ENCODE measurements at regions not wholly inside any gene's neighbourhood (a gene's known extent, or its start where the extent isn't known, plus 50 kb on each side); places are given as distances from the start of the nearest gene placed in this dataset.

- no peaks in the 10 kb centered on the region for H3K27me3 ChIP-seq (ENCODE audit: control insufficient read depth, insufficient read depth, low read length)
- H3K4me3 ChIP-seq (ENCODE audit: insufficient read depth, low read depth, low read length): no peak overlapping the region
- no peak for DNase-seq
- no peaks in the 10 kb centered on the region for H3K36me3 ChIP-seq (replicated peaks; ENCODE audit: control insufficient read depth, insufficient read depth, low read length)
These were observed 54.7 kb upstream of the PGM2 start for GRCh38 chr4:37771771-37772170.

- no peak for DNase-seq
- H3K36me3 ChIP-seq (replicated peaks; ENCODE audit: control insufficient read depth, insufficient read depth, low read length): no peaks in the 10 kb centered on the region
- H3K27me3 ChIP-seq (ENCODE audit: control insufficient read depth, insufficient read depth, low read length): no peaks in the 10 kb centered on the region
- no peak overlapping the region for H3K4me3 ChIP-seq (ENCODE audit: insufficient read depth, low read depth, low read length)
These were observed 56.5 kb upstream of the PGM2 start for GRCh38 chr4:37770016-37770415.

GRCh38 chr4:37769391-37769989 is 57.0 kb upstream of the PGM2 start:
- DNase-seq: no peak
- H3K36me3 ChIP-seq (replicated peaks; ENCODE audit: control insufficient read depth, insufficient read depth, low read length): no peaks in the 10 kb centered on the region
- no peak overlapping the region for H3K4me3 ChIP-seq (ENCODE audit: insufficient read depth, low read depth, low read length)
- H3K27me3 ChIP-seq (ENCODE audit: control insufficient read depth, insufficient read depth, low read length): no peaks in the 10 kb centered on the region

GRCh38 chr4:37767546-37767945 is 58.9 kb upstream of the PGM2 start:
- Histone ChIP-seq H3K27me3 (ENCODE audit: control insufficient read depth, insufficient read depth, low read length) (no peaks in the 10 kb centered on the region), H3K36me3 (replicated peaks; ENCODE audit: control insufficient read depth, insufficient read depth, low read length) (no peaks in the 10 kb centered on the region), H3K4me3 (ENCODE audit: insufficient read depth, low read depth, low read length) (no peak overlapping the region)
- no peak for DNase-seq

- DNase-seq: no peak
- no peaks in the 10 kb centered on the region for H3K27me3 ChIP-seq (ENCODE audit: control insufficient read depth, insufficient read depth, low read length)
- no peak overlapping the region for H3K4me3 ChIP-seq (ENCODE audit: insufficient read depth, low read depth, low read length)
These were observed 59.5 kb upstream of the PGM2 start for GRCh38 chr4:37767019-37767418.

GRCh38 chr4:37765741-37766140 is 60.7 kb upstream of the PGM2 start:
- H3K36me3 ChIP-seq (replicated peaks; ENCODE audit: control insufficient read depth, insufficient read depth, low read length): no peaks in the 10 kb centered on the region
- H3K4me3 ChIP-seq (ENCODE audit: insufficient read depth, low read depth, low read length): no peak overlapping the region
- no peaks in the 10 kb centered on the region for H3K27me3 ChIP-seq (ENCODE audit: control insufficient read depth, insufficient read depth, low read length)
- DNase-seq: no peak

More at GRCh38 chr4:37767019-37767418, 59.5 kb upstream of the PGM2 start:
- H3K36me3 ChIP-seq (replicated peaks; ENCODE audit: control insufficient read depth, insufficient read depth, low read length): no peaks in the 10 kb centered on the region

GRCh38 chr4:37763831-37764230 is 62.7 kb upstream of the PGM2 start:
- H3K4me3 ChIP-seq (ENCODE audit: insufficient read depth, low read depth, low read length): no peak overlapping the region
- no peaks in the 10 kb centered on the region for H3K36me3 ChIP-seq (replicated peaks; ENCODE audit: control insufficient read depth, insufficient read depth, low read length)
- H3K27me3 ChIP-seq (ENCODE audit: control insufficient read depth, insufficient read depth, low read length): no peaks in the 10 kb centered on the region
- DNase-seq: no peak

- DNase-seq: no peak
- H3K27me3 ChIP-seq (ENCODE audit: control insufficient read depth, insufficient read depth, low read length): no peaks in the 10 kb centered on the region
- no peaks in the 10 kb centered on the region for H3K36me3 ChIP-seq (replicated peaks; ENCODE audit: control insufficient read depth, insufficient read depth, low read length)
- H3K4me3 ChIP-seq (ENCODE audit: insufficient read depth, low read depth, low read length): no peak overlapping the region
These were observed 63.5 kb upstream of the PGM2 start for GRCh38 chr4:37762991-37763368.

GRCh38 chr4:37762294-37762990 is 64.0 kb upstream of the PGM2 start:
- H3K36me3 ChIP-seq (replicated peaks; ENCODE audit: control insufficient read depth, insufficient read depth, low read length): no peaks in the 10 kb centered on the region
- H3K4me3 ChIP-seq (ENCODE audit: insufficient read depth, low read depth, low read length): no peak overlapping the region
- DNase-seq: peak; percentile 20
- H3K27me3 ChIP-seq (ENCODE audit: control insufficient read depth, insufficient read depth, low read length): no peaks in the 10 kb centered on the region

GRCh38 chr4:37760840-37761239 is 65.6 kb upstream of the PGM2 start:
- Histone ChIP-seq H3K27me3 (ENCODE audit: control insufficient read depth, insufficient read depth, low read length) (no peaks in the 10 kb centered on the region), H3K4me3 (ENCODE audit: insufficient read depth, low read depth, low read length) (no peak overlapping the region), H3K36me3 (replicated peaks; ENCODE audit: control insufficient read depth, insufficient read depth, low read length) (no peaks in the 10 kb centered on the region)
- no peak for DNase-seq

- H3K36me3 ChIP-seq (replicated peaks; ENCODE audit: control insufficient read depth, insufficient read depth, low read length): no peaks in the 10 kb centered on the region
- H3K27me3 ChIP-seq (ENCODE audit: control insufficient read depth, insufficient read depth, low read length): no peaks in the 10 kb centered on the region
- DNase-seq: no peak
- H3K4me3 ChIP-seq (ENCODE audit: insufficient read depth, low read depth, low read length): no peak overlapping the region
These were observed 66.7 kb upstream of the PGM2 start for GRCh38 chr4:37759833-37760232.

- Histone ChIP-seq H3K27me3 (ENCODE audit: control insufficient read depth, insufficient read depth, low read length) (no peaks in the 10 kb centered on the region), H3K36me3 (replicated peaks; ENCODE audit: control insufficient read depth, insufficient read depth, low read length) (no peaks in the 10 kb centered on the region), H3K4me3 (ENCODE audit: insufficient read depth, low read depth, low read length) (no peak overlapping the region)
- no peak for DNase-seq
These were observed 68.3 kb upstream of the PGM2 start for GRCh38 chr4:37758226-37758625.

GRCh38 chr4:37757761-37758160 is 68.7 kb upstream of the PGM2 start:
- no peak for DNase-seq
- Histone ChIP-seq H3K27me3 (ENCODE audit: control insufficient read depth, insufficient read depth, low read length) (no peaks in the 10 kb centered on the region), H3K4me3 (ENCODE audit: insufficient read depth, low read depth, low read length) (no peak overlapping the region), H3K36me3 (replicated peaks; ENCODE audit: control insufficient read depth, insufficient read depth, low read length) (no peaks in the 10 kb centered on the region)

- no peak for DNase-seq
- H3K36me3 ChIP-seq (replicated peaks; ENCODE audit: control insufficient read depth, insufficient read depth, low read length): no peaks in the 10 kb centered on the region
- H3K27me3 ChIP-seq (ENCODE audit: control insufficient read depth, insufficient read depth, low read length): no peaks in the 10 kb centered on the region
- no peak overlapping the region for H3K4me3 ChIP-seq (ENCODE audit: insufficient read depth, low read depth, low read length)
These were observed 69.4 kb upstream of the PGM2 start for GRCh38 chr4:37757121-37757520.

- no peak overlapping the region for H3K4me3 ChIP-seq (ENCODE audit: insufficient read depth, low read depth, low read length)
- H3K36me3 ChIP-seq (replicated peaks; ENCODE audit: control insufficient read depth, insufficient read depth, low read length): no peaks in the 10 kb centered on the region
- no peak for DNase-seq
- H3K27me3 ChIP-seq (ENCODE audit: control insufficient read depth, insufficient read depth, low read length): no peaks in the 10 kb centered on the region
These were observed 68.4 kb upstream of the RELL1 start for GRCh38 chr4:37754410-37755185.
